GM18861 (cell line): ENCODE measurements at regions not wholly inside any gene's neighbourhood (a gene's known extent, or its start where the extent isn't known, plus 50 kb on each side); places are given as distances from the start of the nearest gene placed in this dataset.
"Not testable (repeated sequence)": the region's sequence is repeated elsewhere in the genome, so short reads cannot be mapped to it uniquely, and the experiment has no call there.

ENCODE experiments used
- ATAC-seq: cut with Tn5 transposase; IDR thresholded peaks from one replicate; pipeline ENCODE4 v1.9.1; 2021; ENCODE audit not compliant: unreplicated experiment

GRCh38 chr6:153984811-153985210 lies 54.2 kb upstream of the OPRM1 start:
- no peak for ATAC-seq

- ATAC-seq: no peak
Observed at GRCh38 chr6:153980171-153980570, 58.9 kb upstream of the OPRM1 start.

- not testable (repeated sequence) for ATAC-seq
Observed at GRCh38 chr6:153978911-153979548, 60.0 kb upstream of the OPRM1 start.

GRCh38 chr6:153976921-153977693 lies 61.9 kb upstream of the OPRM1 start:
- ATAC-seq: no peak

- ATAC-seq: no peak
Observed at GRCh38 chr6:153966001-153966400, 73.0 kb upstream of the OPRM1 start.

GRCh38 chr6:153963352-153963751 lies 75.7 kb upstream of the OPRM1 start:
- no peak for ATAC-seq

GRCh38 chr6:153962555-153962954 lies 76.5 kb upstream of the OPRM1 start:
- ATAC-seq: no peak

- ATAC-seq: no peak
Observed at GRCh38 chr6:153960741-153961140, 78.3 kb upstream of the OPRM1 start.

- no peak for ATAC-seq
Observed at GRCh38 chr6:153960281-153960680, 78.8 kb upstream of the OPRM1 start.

- ATAC-seq: no peak
Observed at GRCh38 chr6:153959276-153959675, 79.8 kb upstream of the OPRM1 start.

- no peak for ATAC-seq
Observed at GRCh38 chr6:153958860-153959259, 80.2 kb upstream of the OPRM1 start.

- peak; percentile 85 for ATAC-seq
Observed at GRCh38 chr6:153957394-153957793, 81.6 kb upstream of the OPRM1 start.

GRCh38 chr6:153956808-153957207 lies 82.2 kb upstream of the OPRM1 start:
- no peak for ATAC-seq

GRCh38 chr6:153949616-153950015 lies 89.4 kb upstream of the OPRM1 start:
- ATAC-seq: no peak

GRCh38 chr6:153947808-153948447 lies 91.1 kb upstream of the OPRM1 start:
- ATAC-seq: peak; percentile 59

GRCh38 chr6:153944201-153944600 lies 94.8 kb upstream of the OPRM1 start:
- no peak for ATAC-seq

GRCh38 chr6:153942361-153942760 lies 96.7 kb upstream of the OPRM1 start:
- no peak for ATAC-seq

GRCh38 chr6:153941768-153942167 lies 97.3 kb upstream of the OPRM1 start:
- ATAC-seq: no peak

GRCh38 chr6:153938876-153939275 lies 100.2 kb upstream of the OPRM1 start:
- ATAC-seq: no peak

GRCh38 chr6:153931431-153931830 lies 107.6 kb upstream of the OPRM1 start:
- ATAC-seq: no peak

GRCh38 chr6:153927867-153928266 lies 111.2 kb upstream of the OPRM1 start:
- ATAC-seq: no peak
